Body of pancreas (tissue), 4 donors: ENCODE measurements at regions not wholly inside any gene's neighbourhood (a gene's known extent, or its start where the extent isn't known, plus 50 kb on each side); places are given as distances from the start of the nearest gene placed in this dataset.

Experiments
- ATAC-seq: fragments of 150-250 bp; one replicate; pipeline ENCODE4 v1.9.1; 2016
- DNase-seq, 4 donors: peaks; one replicate each; pipeline ENCODE4 v3.0.0-alpha.2; 2019
- H3K27ac ChIP-seq, 4 donors: fragments of 200-600 bp; sonication (generic); 1 replicate in 3 of 4; 2 replicates in 1 of 4; pipeline versions ENCODE4 v1.5.1 to v1.6.1; 2016 to 2019; ENCODE audit warnings: mild to moderate bottlenecking in 1 of 4, mixed read lengths in 1 of 4, moderate library complexity in 1 of 4
- H3K27me3 ChIP-seq, 2 donors: fragments of 200-600 bp; sonication (generic); one replicate each; pipeline ENCODE4 v1.6.0; 2016; ENCODE audit warnings: mild to moderate bottlenecking in 1 of 2
- H3K36me3 ChIP-seq, 2 donors: fragments of 200-600 bp; sonication (generic); replicated peaks in 1 of 2; 2 replicates each; pipeline ENCODE4 v1.5.1; 2016; ENCODE audit warnings: low read depth in 2 of 2; ENCODE audit not compliant: insufficient read depth in 1 of 2
- H3K4me1 ChIP-seq: fragments of 200-600 bp; sonication (generic); one replicate; pipeline ENCODE4 v1.6.0; 2016
- H3K4me3 ChIP-seq, 2 donors: fragments of 200-600 bp; sonication (generic); 1 replicate in 1 of 2; 2 replicates in 1 of 2; pipeline ENCODE4 v1.5.1; 2016 to 2019
- H3K9me3 ChIP-seq, 3 donors: fragments of 200-600 bp; sonication (generic); 1 replicate in 2 of 3; 2 replicates in 1 of 3; pipeline ENCODE4 v1.5.1; 2016
- CTCF ChIP-seq, 7 experiments: fragments of 450-650 bp in 4 of 7; fragments of 200-600 bp in 3 of 7; sonication (generic) in 3 of 7; IDR thresholded peaks; one replicate each; pipeline ENCODE4 v1.5.1; 2016 to 2019; ENCODE audit warnings: antibody characterized with exemption in 7 of 7
- POLR2A ChIP-seq, 3 donors: fragments of 450-650 bp; IDR thresholded peaks; one replicate each; pipeline ENCODE4 v1.6.1; 2016; ENCODE audit warnings: antibody characterized with exemption in 3 of 3, mild to moderate bottlenecking in 2 of 3
- WGBS, 2 donors: methylation state at CpG; one replicate each; pipeline ENCODE4 v1.1.5; 2017; 5-methylcytosine and 5-hydroxymethylcytosine counted together
- intact Hi-C: fragments of 100-400 bp; cut with DNase I; formaldehyde crosslinking; loops from one replicate; pipeline ENCODE4 v1.15.1; 2023

DNA sequence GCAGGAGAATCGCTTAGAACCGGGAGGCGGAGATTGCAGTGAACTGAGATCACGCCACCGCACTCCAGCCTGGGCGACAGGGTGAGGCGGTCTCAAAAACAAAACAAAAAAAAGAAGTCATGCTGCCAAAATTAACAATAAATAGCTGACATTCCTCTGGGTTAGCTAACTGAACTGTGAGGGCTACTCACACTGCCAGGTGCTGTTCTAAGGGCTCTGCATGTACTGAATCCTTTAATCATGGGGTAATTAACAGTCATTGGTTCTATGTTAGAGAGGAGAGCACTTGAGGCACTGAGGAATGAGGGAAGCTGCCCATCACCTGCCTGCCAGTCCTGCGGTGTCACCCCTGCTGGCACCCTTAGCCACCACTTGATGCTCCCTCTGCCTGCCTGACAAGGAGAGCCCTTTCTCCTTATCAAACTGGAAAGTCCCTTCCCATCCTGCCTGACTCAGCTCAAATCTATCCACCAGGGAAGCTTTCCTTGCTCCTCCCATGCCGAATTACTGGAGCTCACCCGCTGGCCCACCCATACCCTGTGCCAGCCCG is 73.0 kb upstream of the RIOK3 start:
- Histone ChIP-seq H3K4me1 (peaks cover 6% of the 10 kb centered on the region), H3K27me3 (no peaks in the 10 kb centered on the region), H3K4me3 (no peak overlapping the region), H3K27ac (peak overlapping the region in 3 of 4 donors; percentile 19 to 39 (median 21)), H3K36me3 (no peaks in the 10 kb centered on the region), H3K9me3 (no peaks in the 10 kb centered on the region)
- 83 to 87% methylated on average over 10 to 11 of the region's 11 CpGs for WGBS, 2 donors
- TF ChIP-seq POLR2A (IDR thresholded peaks at IDR 0.05) (no peak), CTCF (IDR thresholded peaks at IDR 0.05) (no peak)
- intact Hi-C loops, result no loop called here
- ATAC-seq (peak; percentile 54), DNase-seq (no peak)

GRCh38 chr18:23380817-23381216 is 72.3 kb upstream of the RIOK3 start:
- no peaks in the 10 kb centered on the region for H3K36me3 ChIP-seq
- H3K27ac ChIP-seq, result no peak overlapping the region
- intact Hi-C loops, result no loop called here

DNA sequence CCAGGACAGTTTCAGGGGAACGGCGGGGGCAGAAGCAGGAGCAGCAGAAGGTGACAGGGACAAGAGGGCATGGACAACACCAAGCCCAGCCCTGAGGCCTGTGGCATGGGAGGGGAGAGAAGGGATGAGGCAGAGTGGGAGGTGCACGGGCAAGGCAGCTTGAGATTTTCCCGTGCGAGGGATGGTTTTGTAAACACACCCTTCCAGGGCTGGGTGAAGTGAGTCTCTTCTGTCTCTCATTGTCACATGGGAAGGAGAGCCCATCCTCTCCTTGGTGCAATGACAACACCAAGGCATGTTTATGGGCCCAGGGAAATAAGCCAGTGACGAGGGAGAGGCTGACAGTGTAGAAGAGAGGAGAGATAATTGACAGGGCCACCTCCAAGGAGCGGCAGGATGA is 69.6 kb upstream of the RIOK3 start:
- no peaks in the 10 kb centered on the region for H3K9me3 ChIP-seq
- H3K27ac ChIP-seq, result no peak overlapping the region
- H3K36me3 ChIP-seq, result no peaks in the 10 kb centered on the region
- no peaks in the 10 kb centered on the region for H3K27me3 ChIP-seq
- ATAC-seq (no peak), DNase-seq (no peak)
- 79 to 82% methylated on average over 7 of the region's 7 CpGs for WGBS, 2 donors
- peaks cover 6% of the 10 kb centered on the region for H3K4me1 ChIP-seq
- TF ChIP-seq CTCF (IDR thresholded peaks at IDR 0.05) (no peak), POLR2A (IDR thresholded peaks at IDR 0.05) (no peak)
- no peak overlapping the region for H3K4me3 ChIP-seq
- intact Hi-C loops, result no loop called here

More at GRCh38 chr18:23380817-23381216, 72.3 kb upstream of the RIOK3 start:
- Histone ChIP-seq H3K4me1 (peaks cover 6% of the 10 kb centered on the region), H3K27me3 (no peaks in the 10 kb centered on the region), H3K4me3 (no peak overlapping the region), H3K9me3 (no peaks in the 10 kb centered on the region)
- ATAC-seq (no peak), DNase-seq (no peak)
- 93 to 98% methylated on average over 2 of the region's 2 CpGs for WGBS, 2 donors
- TF ChIP-seq POLR2A (IDR thresholded peaks at IDR 0.05) (no peak), CTCF (IDR thresholded peaks at IDR 0.05) (no peak)

GRCh38 chr18:23384778-23385736 is 68.0 kb upstream of the RIOK3 start:
- ATAC-seq (no peak), DNase-seq (no peak)
- no peak overlapping the region for H3K27ac ChIP-seq
- TF ChIP-seq POLR2A (IDR thresholded peaks at IDR 0.05) (no peak), CTCF (IDR thresholded peaks at IDR 0.05) (no peak)
- no peak overlapping the region for H3K4me3 ChIP-seq
- no peaks in the 10 kb centered on the region for H3K4me1 ChIP-seq
- no peaks in the 10 kb centered on the region for H3K9me3 ChIP-seq
- no peaks in the 10 kb centered on the region for H3K36me3 ChIP-seq
- 81 to 87% methylated on average over 13 of the region's 13 CpGs for WGBS, 2 donors
- no peaks in the 10 kb centered on the region for H3K27me3 ChIP-seq
- intact Hi-C loops, result no loop called here
